ENCODE measurements at regions not wholly inside any gene's neighbourhood (a gene's known extent, or its start where the extent isn't known, plus 50 kb on each side); places are given as distances from the start of the nearest gene placed in this dataset.

DNA sequence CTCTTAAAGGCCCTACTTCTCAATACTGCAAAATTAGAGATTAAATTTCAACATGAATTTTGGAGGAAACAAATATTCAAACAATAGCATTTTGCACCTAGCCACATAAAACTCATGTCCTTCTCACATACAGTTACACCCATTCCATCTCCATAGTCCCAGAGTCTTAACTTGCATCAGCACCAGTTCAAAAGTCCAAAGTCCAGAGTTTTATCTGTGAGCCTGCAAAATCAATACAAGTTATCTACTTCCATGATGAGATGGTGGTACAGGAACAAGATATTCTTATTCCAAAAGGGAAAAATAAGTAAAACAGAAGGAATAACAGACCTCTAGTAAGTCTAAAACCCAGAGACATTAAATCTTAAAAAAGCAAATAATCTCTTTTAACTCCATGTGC, 686.0 kb upstream of the ADGRL4 start:
- H3K9me2 ChIP-seq (ENCODE audit: low read depth, low read length) = no peaks in the 10 kb centered on the region
- no peak overlapping the region for H2AFZ ChIP-seq (ENCODE audit: low read length)
- H3K9me3 ChIP-seq (ENCODE audit: low read length) = no peaks in the 10 kb centered on the region
- H3F3A ChIP-seq (ENCODE audit: insufficient read depth, low read length) = no peaks in the 10 kb centered on the region
- no peak overlapping the region for H3K9ac ChIP-seq (ENCODE audit: low read length)
- H4K20me1 ChIP-seq (ENCODE audit: insufficient read depth, low read length) = no peaks in the 10 kb centered on the region
- H3K27ac ChIP-seq (ENCODE audit: low read depth, low read length, poor library complexity, severe bottlenecking) = no peak overlapping the region
- H3K36me3 ChIP-seq (ENCODE audit: insufficient read depth, low read length) = no peaks in the 10 kb centered on the region
- H3K4me2 ChIP-seq (ENCODE audit: low read length) = no peak overlapping the region
- H3K4me3 ChIP-seq (ENCODE audit: low read depth, low read length, poor library complexity, severe bottlenecking) = no peak overlapping the region
- no peaks in the 10 kb centered on the region for H3K4me1 ChIP-seq (ENCODE audit: insufficient read depth, low read length, severe bottlenecking)
- H3K79me2 ChIP-seq (ENCODE audit: insufficient read depth, low read length) = no peaks in the 10 kb centered on the region
- TF ChIP-seq, protein P1, sequence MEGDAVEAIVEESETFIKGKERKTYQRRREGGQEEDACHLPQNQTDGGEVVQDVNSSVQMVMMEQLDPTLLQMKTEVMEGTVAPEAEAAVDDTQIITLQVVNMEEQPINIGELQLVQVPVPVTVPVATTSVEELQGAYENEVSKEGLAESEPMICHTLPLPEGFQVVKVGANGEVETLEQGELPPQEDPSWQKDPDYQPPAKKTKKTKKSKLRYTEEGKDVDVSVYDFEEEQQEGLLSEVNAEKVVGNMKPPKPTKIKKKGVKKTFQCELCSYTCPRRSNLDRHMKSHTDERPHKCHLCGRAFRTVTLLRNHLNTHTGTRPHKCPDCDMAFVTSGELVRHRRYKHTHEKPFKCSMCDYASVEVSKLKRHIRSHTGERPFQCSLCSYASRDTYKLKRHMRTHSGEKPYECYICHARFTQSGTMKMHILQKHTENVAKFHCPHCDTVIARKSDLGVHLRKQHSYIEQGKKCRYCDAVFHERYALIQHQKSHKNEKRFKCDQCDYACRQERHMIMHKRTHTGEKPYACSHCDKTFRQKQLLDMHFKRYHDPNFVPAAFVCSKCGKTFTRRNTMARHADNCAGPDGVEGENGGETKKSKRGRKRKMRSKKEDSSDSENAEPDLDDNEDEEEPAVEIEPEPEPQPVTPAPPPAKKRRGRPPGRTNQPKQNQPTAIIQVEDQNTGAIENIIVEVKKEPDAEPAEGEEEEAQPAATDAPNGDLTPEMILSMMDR (IDR thresholded peaks at IDR 0.05; ENCODE audit: low read length) = no peak
- TF ChIP-seq EZH2 (IDR thresholded peaks at IDR 0.05; ENCODE audit: borderline replicate concordance, low read length) = no peak
- H3K27me3 ChIP-seq (ENCODE audit: insufficient read depth, low read length) = no peaks in the 10 kb centered on the region

DNA sequence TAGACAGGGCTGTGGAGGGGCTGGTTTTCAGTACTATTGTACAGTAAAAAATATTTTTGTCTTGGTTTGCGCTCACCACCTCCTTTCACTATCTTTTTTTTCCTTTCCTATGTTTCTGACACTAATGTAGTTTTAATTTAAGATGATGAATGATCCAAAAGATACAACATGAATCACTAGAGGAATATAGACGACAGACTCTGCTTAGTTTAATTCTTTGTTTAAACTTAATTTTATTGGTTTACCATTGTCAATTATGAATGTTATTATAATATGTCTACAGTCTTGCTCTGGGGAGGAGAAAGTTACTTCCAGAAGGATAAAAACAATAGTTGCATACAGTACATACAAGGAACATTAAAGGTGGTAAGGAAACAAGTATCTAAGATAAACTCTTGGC, 682.4 kb upstream of the ADGRL4 start:
- Histone ChIP-seq H3K4me2 (ENCODE audit: low read length) (no peak overlapping the region), H3K36me3 (ENCODE audit: insufficient read depth, low read length) (no peaks in the 10 kb centered on the region), H3F3A (ENCODE audit: insufficient read depth, low read length) (no peaks in the 10 kb centered on the region), H3K27me3 (ENCODE audit: insufficient read depth, low read length) (no peaks in the 10 kb centered on the region), H2AFZ (ENCODE audit: low read length) (no peak overlapping the region), H3K79me2 (ENCODE audit: insufficient read depth, low read length) (no peaks in the 10 kb centered on the region), H3K27ac (ENCODE audit: low read depth, low read length, poor library complexity, severe bottlenecking) (no peak overlapping the region), H3K4me3 (ENCODE audit: low read depth, low read length, poor library complexity, severe bottlenecking) (no peak overlapping the region), H3K9me3 (ENCODE audit: low read length) (no peaks in the 10 kb centered on the region), H3K4me1 (ENCODE audit: insufficient read depth, low read length, severe bottlenecking) (no peaks in the 10 kb centered on the region), H3K9me2 (ENCODE audit: low read depth, low read length) (no peaks in the 10 kb centered on the region), H3K9ac (ENCODE audit: low read length) (no peak overlapping the region), H4K20me1 (ENCODE audit: insufficient read depth, low read length) (no peaks in the 10 kb centered on the region)
- TF ChIP-seq, protein P1 (IDR thresholded peaks at IDR 0.05; ENCODE audit: low read length) = no peak
- TF ChIP-seq EZH2 (IDR thresholded peaks at IDR 0.05; ENCODE audit: borderline replicate concordance, low read length) = no peak

DNA sequence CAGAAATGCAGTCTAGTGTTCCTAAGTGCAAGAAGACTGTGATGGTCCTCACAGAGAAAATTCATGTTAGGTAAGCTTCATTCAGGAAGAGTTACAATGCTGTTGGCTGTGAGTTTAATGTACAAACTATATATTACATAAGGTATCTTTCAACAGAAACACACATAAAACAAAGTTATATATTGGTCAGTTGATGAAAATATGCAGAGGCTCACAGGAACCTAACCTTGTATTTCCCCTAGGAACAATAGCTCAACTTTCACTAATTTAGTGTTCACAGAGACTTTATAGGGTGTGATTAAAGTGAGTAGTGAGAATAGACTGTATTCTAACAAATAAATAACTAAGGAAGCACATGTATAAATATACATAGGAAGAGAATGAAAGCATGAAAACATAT, 676.9 kb upstream of the ADGRL4 start:
- H3K9me3 ChIP-seq (ENCODE audit: low read length) = no peaks in the 10 kb centered on the region

More for the DNA sequence above, 676.9 kb upstream of the ADGRL4 start:
- no peaks in the 10 kb centered on the region for H3F3A ChIP-seq (ENCODE audit: insufficient read depth, low read length)
- H3K9me2 ChIP-seq (ENCODE audit: low read depth, low read length) = no peaks in the 10 kb centered on the region
- no peak overlapping the region for H3K4me2 ChIP-seq (ENCODE audit: low read length)
- no peaks in the 10 kb centered on the region for H3K27me3 ChIP-seq (ENCODE audit: insufficient read depth, low read length)
- TF ChIP-seq EZH2 (IDR thresholded peaks at IDR 0.05; ENCODE audit: borderline replicate concordance, low read length) = no peak
- TF ChIP-seq, protein P1 (IDR thresholded peaks at IDR 0.05; ENCODE audit: low read length) = no peak
- H3K9ac ChIP-seq (ENCODE audit: low read length) = no peak overlapping the region
- H3K27ac ChIP-seq (ENCODE audit: low read depth, low read length, poor library complexity, severe bottlenecking) = no peak overlapping the region
- no peak overlapping the region for H3K4me3 ChIP-seq (ENCODE audit: low read depth, low read length, poor library complexity, severe bottlenecking)
- no peaks in the 10 kb centered on the region for H3K79me2 ChIP-seq (ENCODE audit: insufficient read depth, low read length)
- no peaks in the 10 kb centered on the region for H3K36me3 ChIP-seq (ENCODE audit: insufficient read depth, low read length)
- no peak overlapping the region for H2AFZ ChIP-seq (ENCODE audit: low read length)
- no peaks in the 10 kb centered on the region for H4K20me1 ChIP-seq (ENCODE audit: insufficient read depth, low read length)
- no peaks in the 10 kb centered on the region for H3K4me1 ChIP-seq (ENCODE audit: insufficient read depth, low read length, severe bottlenecking)
